SHP77 treated with DMSO at 0.1 percent for 48 hours (cell line): ENCODE measurements at regions not wholly inside any gene's neighbourhood (a gene's known extent, or its start where the extent isn't known, plus 50 kb on each side); places are given as distances from the start of the nearest gene placed in this dataset.

Experiments
- DNase-seq: peaks from one replicate; lab custom pipeline; 2025; lab: John Stamatoyannopoulos, UW

DNA sequence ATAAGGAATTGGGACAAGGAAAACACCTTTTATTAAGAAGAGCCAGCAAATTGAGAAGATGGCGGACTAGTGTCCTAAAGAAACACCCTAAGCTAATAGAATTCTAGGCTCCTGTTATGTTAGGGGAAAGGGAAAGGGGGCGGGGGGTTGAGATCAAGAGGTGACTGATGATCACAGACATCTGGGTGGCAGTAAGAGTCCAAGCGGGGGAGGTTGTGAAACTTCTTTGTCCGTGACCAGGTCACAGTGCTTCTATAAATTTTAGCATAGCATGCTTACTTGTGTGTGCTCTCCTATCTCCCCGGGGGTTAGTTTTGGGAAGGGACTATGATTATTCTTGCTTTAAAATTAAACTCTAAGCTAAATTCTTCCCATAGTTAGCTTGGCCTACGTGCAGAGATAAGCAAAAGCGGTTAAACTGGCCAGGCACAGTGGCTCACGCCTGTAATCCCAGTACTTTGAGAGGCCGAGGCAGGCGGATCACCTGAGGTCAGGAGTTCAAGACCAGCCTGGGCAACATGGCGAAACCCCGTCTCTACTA, 262.1 kb downstream of the SKIDA1 start:
- no peak for DNase-seq

DNA sequence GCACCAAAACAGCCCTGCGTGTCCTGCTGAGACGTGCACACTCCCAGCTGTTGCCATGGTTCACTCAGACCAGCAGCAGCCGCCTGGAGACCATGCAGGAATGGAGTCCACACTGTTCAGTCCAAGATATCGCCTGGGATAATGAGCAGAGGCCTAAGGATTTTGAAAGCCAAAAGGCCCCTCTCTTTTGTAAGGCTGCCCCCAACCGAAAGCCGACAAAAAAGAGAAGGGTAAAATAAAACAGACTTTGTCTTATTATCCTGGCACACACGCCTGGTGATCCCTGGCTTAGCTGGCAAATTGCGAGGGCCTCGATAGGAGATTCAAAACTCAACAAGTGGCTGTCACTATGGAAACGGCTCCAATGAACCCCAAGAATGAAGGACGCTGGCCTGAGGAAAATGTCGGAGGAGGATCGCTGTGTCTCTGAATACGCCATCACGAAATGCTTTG, 263.6 kb downstream of the SKIDA1 start:
- no peak for DNase-seq

DNA sequence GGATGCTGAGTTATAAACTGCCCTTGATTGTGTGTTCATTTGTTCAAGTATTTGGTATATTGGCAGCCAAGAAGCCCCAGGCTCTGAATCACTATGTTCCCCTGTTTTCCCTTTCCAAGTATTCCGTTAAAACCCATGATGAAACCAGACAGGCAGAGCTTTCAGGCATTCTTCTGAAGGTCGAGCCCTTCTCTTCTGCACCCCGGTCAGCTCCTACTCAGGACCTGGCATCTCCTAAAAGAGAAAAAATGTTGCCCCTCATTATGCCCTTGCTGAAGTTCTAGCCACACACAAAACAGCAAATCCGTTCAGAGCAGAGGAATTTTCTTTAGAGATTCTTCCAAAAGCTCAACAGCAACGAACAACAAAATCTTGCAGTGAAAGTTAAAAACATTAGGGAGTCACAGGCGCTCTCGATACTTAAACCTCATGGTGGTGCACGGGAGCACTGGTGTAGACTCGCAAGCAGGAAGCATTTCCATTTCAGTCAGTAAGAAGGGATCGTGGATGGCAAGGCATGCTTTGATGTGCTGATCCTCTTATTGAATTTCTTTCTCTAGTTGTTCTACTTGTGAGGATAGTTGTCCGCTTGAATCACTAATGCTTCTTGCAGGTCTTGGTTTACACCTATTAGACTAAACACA, 264.9 kb downstream of the SKIDA1 start:
- no peak for DNase-seq

GRCh38 chr10:21260066-21260465, 265.4 kb downstream of the SKIDA1 start:
- no peak for DNase-seq

DNA sequence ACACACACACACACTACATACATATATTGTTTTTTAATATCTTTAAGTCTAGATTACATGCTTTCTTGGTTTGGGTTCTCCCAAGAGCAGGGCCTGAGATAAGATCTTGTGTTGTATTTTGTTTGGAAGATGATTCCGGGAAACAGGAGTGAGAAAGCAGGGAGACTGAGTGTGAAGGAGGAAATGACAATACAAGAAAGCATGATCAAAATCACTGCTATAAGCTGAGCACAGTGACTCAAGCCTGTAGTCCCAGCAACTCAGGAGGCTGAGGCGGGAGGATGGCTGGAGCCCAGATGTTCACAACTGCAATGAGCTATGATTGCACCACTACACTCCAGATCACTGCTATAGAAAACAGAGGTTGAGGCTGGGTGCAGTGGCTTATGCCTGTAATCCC, 267.6 kb downstream of the SKIDA1 start:
- no peak for DNase-seq

DNA sequence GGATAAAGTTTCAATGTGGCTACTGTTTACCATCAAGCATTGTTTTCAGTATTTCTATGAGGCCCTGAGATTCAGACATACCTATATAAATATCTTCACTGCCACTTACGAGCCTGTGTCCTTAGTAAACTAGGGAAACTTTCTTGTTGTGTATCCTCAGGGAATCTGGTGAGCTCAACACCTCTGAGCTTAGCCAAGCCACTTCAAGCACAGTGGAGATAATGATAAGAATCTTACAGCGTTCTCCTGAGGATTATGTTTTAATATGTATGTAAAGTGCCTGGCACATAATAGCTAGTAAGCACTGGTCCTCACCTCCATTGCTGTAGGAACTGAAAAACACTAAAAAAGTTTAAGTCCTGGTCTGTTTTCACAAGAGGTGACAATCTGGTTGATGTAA, 268.3 kb downstream of the SKIDA1 start:
- no peak for DNase-seq

GRCh38 chr10:21249435-21249834, 276.0 kb downstream of the SKIDA1 start:
- no peak for DNase-seq

GRCh38 chr10:21247592-21247991, 277.9 kb downstream of the SKIDA1 start:
- DNase-seq = no peak

DNA sequence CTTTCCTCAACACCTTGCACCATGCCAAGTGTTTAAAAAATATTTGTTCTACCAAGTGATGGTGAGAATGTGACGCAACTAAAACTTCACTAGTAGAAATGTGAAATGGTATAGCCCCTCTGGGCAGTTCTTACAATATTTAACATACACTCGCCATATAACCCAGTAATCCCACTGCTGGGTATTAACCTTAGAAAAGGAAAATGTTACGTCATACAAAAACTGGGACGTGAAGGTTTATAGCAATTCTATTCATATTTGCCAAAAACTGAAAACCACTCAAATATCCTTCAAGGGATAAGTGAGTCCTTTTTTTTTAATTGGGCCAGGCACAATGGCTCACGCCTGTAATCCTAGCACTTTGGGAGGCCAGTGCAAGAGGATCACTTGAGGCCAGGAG, 279.3 kb downstream of the SKIDA1 start:
- no peak for DNase-seq

- no peak for DNase-seq
These were observed 281.7 kb downstream of the SKIDA1 start for GRCh38 chr10:21243748-21244257.

DNA sequence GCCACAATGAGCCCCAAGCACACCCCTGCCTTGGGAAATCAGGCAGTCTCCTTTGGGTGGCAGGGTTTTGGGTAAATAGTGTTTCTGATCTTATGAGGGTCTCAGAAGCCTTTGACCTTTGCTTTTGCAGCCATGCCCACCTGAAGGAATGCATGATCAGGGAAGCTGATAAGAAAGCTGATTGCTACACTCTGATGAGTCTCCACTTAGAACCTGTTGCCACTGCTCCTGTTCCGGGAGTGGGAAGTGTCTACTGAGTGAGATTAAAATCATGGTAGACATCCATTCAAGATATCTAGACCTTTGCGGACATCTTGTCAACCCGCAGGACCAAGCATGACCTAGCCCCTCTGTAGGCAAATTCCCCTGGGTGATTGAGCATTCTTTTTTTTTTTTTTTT, 282.6 kb downstream of the SKIDA1 start:
- no peak for DNase-seq

- no peak for DNase-seq
These were observed 286.8 kb downstream of the SKIDA1 start for GRCh38 chr10:21238717-21239116.

- no peak for DNase-seq
These were observed 287.4 kb downstream of the SKIDA1 start for GRCh38 chr10:21238044-21238443.

- DNase-seq = no peak
These were observed 290.7 kb downstream of the SKIDA1 start for GRCh38 chr10:21234761-21235160.

DNA sequence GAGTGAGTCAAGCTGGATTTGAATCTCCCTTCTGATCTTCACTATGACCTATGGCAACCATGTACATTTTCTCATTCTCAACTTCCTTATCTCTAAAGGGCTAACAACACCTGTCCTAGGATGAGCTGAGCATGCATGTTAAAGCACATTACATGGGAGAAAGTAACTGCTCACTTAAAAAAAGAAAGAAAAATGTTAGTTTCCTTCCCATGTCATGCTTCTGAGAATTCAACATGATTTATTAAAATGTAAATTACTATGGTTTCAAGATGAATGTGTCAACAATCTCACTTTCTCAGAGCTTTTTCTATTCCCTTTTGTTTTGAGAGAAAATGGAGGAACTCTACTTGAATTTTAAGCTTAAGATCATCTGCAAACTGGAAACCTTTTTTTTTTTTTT, 295.3 kb downstream of the SKIDA1 start:
- no peak for DNase-seq

- no peak for DNase-seq
These were observed 307.6 kb downstream of the SKIDA1 start for GRCh38 chr10:21217748-21218367.

DNA sequence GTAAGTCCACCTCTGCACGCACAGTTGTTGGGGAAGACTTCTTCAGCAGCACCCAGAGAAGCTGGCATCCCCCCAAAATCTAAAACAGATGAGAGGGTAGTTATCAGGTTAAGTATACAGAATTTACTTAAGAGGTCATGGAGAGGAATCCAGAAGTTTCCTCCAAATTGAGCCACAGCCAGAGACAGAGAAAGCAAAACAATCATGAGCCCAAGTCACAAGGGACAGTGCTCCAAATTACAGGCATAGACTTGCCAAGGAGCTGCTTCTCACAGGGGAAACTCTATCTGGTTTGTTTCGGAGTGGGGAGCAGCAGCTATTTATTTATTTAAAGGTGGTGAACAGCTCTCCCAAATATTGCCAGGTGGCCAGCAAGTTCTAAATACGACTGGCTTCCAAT, 308.4 kb downstream of the SKIDA1 start:
- DNase-seq = no peak

GRCh38 chr10:21214329-21214728, 311.2 kb downstream of the SKIDA1 start:
- DNase-seq = no peak

DNA sequence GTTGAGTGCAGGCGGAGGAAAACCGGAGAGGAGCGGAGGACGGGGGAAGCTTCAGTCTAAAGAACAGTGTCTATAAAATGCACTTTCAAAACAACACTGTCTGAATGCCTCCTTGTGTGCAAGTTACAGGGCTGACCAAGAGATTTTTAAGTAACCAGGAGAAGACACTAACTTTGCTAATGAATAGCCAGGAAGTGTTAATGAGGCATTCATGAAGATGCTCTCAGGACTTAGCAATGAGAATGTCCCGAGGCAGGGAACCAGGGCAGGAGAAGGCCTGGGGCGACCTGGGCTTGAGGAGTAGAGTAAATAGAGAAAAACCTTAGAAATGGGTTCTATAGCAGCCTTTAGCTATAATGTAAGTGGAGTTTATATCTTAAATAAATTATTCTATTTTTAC, 312.1 kb downstream of the SKIDA1 start:
- no peak for DNase-seq

GRCh38 chr10:21212912-21213311, 312.6 kb downstream of the SKIDA1 start:
- DNase-seq = no peak

GRCh38 chr10:21212348-21212747, 313.1 kb downstream of the SKIDA1 start:
- DNase-seq = no peak

- no peak for DNase-seq
These were observed 312.4 kb upstream of the NEBL start for GRCh38 chr10:21209495-21209894.

- no peak for DNase-seq
These were observed 311.7 kb upstream of the NEBL start for GRCh38 chr10:21208666-21209316.
